ENCODE measurements at regions not wholly inside any gene's neighbourhood (a gene's known extent, or its start where the extent isn't known, plus 50 kb on each side); places are given as distances from the start of the nearest gene placed in this dataset.

DNA sequence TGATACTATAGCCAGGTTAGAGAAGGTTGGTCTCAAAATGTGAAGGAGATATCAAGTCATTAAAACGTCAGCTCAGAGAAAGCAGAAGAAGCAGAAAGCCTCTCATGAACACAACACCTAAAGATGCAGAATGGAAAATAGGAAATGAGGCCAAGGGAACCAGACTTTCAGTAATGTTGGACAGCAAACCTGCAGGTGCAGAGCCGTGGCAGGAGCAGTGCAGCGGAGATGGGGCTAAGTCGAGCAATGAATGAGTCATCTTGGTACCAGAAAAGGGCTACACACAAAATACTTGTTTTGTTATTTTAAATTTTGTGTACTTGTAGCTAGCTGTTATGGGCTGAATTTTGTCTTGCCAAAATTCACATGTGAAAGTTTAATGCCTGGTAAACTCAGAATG is 479.6 kb upstream of the POM121L12 start:
- no peak for TF ChIP-seq EZH2 (IDR thresholded peaks at IDR 0.05)
- no peak for TF ChIP-seq POLR2AphosphoS5 (IDR thresholded peaks at IDR 0.05; ENCODE audit: borderline replicate concordance, low read depth, low read length)
